ENCODE measurements at regions not wholly inside any gene's neighbourhood (a gene's known extent, or its start where the extent isn't known, plus 50 kb on each side); places are given as distances from the start of the nearest gene placed in this dataset.
"Not testable (repeated sequence)": the region's sequence is repeated elsewhere in the genome, so short reads cannot be mapped to it uniquely, and the experiment has no call there.

GRCh38 chr1:761791-762190, 75.3 kb upstream of the OR4F16 start:
- not testable (repeated sequence) for DNase-seq

- not testable (repeated sequence) for DNase-seq
Measured at GRCh38 chr1:771449-771848, 85.0 kb upstream of the OR4F16 start.

GRCh38 chr1:777480-778180, 91.2 kb upstream of the OR4F16 start:
- DNase-seq: not testable (repeated sequence)

- not testable (repeated sequence) for DNase-seq
Measured at GRCh38 chr1:778451-779278, 92.2 kb upstream of the OR4F16 start.

- not testable (repeated sequence) for DNase-seq
Measured at GRCh38 chr1:779621-780020, 93.2 kb upstream of the OR4F16 start.

GRCh38 chr1:788835-789234, 102.4 kb upstream of the OR4F16 start:
- no peak for DNase-seq

- DNase-seq: not testable (repeated sequence)
Measured at GRCh38 chr1:789606-790005, 103.2 kb upstream of the OR4F16 start.

GRCh38 chr1:790388-790930, 104.0 kb upstream of the OR4F16 start:
- not testable (repeated sequence) for DNase-seq

- DNase-seq: not testable (repeated sequence)
Measured at GRCh38 chr1:794310-794709, 107.9 kb upstream of the OR4F16 start.

- not testable (repeated sequence) for DNase-seq
Measured at GRCh38 chr1:794918-795584, 108.6 kb upstream of the OR4F16 start.

GRCh38 chr1:797649-798048, 111.2 kb upstream of the OR4F16 start:
- not testable (repeated sequence) for DNase-seq

- DNase-seq: not testable (repeated sequence)
Measured at GRCh38 chr1:800397-800796, 113.9 kb upstream of the OR4F16 start.

- DNase-seq: not testable (repeated sequence)
Measured at GRCh38 chr1:804378-805115, 118.1 kb upstream of the OR4F16 start.

GRCh38 chr1:805310-805709, 118.4 kb upstream of the SAMD11 start:
- not testable (repeated sequence) for DNase-seq

- not testable (repeated sequence) for DNase-seq
Measured at GRCh38 chr1:807066-807465, 116.7 kb upstream of the SAMD11 start.

- DNase-seq: not testable (repeated sequence)
Measured at GRCh38 chr1:807699-808390, 115.9 kb upstream of the SAMD11 start.

- DNase-seq: not testable (repeated sequence)
Measured at GRCh38 chr1:810949-811348, 112.8 kb upstream of the SAMD11 start.

- DNase-seq: not testable (repeated sequence)
Measured at GRCh38 chr1:812535-813127, 111.1 kb upstream of the SAMD11 start.

- not testable (repeated sequence) for DNase-seq
Measured at GRCh38 chr1:814543-814942, 109.2 kb upstream of the SAMD11 start.

GRCh38 chr1:815147-815922, 108.4 kb upstream of the SAMD11 start:
- not testable (repeated sequence) for DNase-seq
